H1 (cell line): ENCODE measurements at regions not wholly inside any gene's neighbourhood (a gene's known extent, or its start where the extent isn't known, plus 50 kb on each side); places are given as distances from the start of the nearest gene placed in this dataset.

Source experiments
- BACH1 ChIP-seq: IDR thresholded peaks from 2 replicates; pipeline ENCODE4 v1.6.1; 2012; ENCODE audit warnings: low read length, improper control_type of control experiment
- KDM1A ChIP-seq: fragments of 200-600, 300-600 bp; sonication (generic); IDR thresholded peaks from 2 replicates; pipeline ENCODE4 v1.7.1; 2016; ENCODE audit warnings: mild to moderate bottlenecking, low read length, borderline replicate concordance
- PHF8 ChIP-seq: fragments of 200-600 bp; sonication (generic); conservative IDR thresholded peaks from 2 replicates; pipeline ENCODE4 v1.7.1; 2012; ENCODE audit warnings: low read depth, mild to moderate bottlenecking, inconsistent platforms, low read length, moderate library complexity
- YY1 ChIP-seq: IDR thresholded peaks from 2 replicates; pipeline ENCODE4 v1.6.1; 2011; ENCODE audit warnings: low read depth, mild to moderate bottlenecking, low read length
- TF ChIP-seq, protein P1 (sequence below): IDR thresholded peaks from 2 replicates; pipeline ENCODE4 v1.6.1; 2012; ENCODE audit warnings: inconsistent platforms

DNA sequence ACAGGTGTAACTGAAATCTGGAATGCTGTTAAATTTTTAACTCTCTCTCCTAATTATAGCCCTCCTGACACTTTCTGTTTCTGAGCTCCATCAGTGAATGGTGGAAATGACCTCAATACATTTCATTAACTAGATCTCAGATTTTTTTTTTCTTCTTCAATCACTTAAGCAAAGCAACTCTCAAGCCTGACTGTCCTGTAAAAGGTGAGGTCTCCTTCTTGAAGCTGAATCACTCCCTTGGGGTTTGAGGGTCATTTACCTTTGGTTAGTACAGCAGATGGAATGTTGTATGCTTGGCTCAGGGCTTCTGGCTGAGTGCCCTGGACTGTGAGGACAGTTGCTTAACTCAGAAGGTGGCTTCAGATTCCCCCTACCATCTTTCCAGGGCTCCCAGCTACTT, 518.7 kb downstream of the PTPRC start (continued):
- no peak for TF ChIP-seq KDM1A
- TF ChIP-seq PHF8 = no peak
- TF ChIP-seq, protein P1, sequence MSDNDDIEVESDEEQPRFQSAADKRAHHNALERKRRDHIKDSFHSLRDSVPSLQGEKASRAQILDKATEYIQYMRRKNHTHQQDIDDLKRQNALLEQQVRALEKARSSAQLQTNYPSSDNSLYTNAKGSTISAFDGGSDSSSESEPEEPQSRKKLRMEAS = no peak
- no peak for TF ChIP-seq BACH1
- TF ChIP-seq YY1 = no peak
